Pancreas (tissue), 10 donors: ENCODE measurements at regions not wholly inside any gene's neighbourhood (a gene's known extent, or its start where the extent isn't known, plus 50 kb on each side); places are given as distances from the start of the nearest gene placed in this dataset.
A peak's percentile ranks its signal among the peaks of the same experiment; 100 is the strongest.

ENCODE experiments used
- ATAC-seq, 4 donors: fragments of 200-7000 bp; cut with Tn5 transposase; one replicate each; pipeline versions ENCODE4 v1.8.0 to v1.9.1; 2020; ENCODE audit warnings: mild to moderate bottlenecking in 4 of 4, moderate library complexity in 4 of 4
- DNase-seq, 6 donors: peaks; one replicate each; pipeline ENCODE4 v3.0.0-alpha.2; 2020
- FAIRE-seq: peaks from 2 replicates; lab custom pipeline; 2012; peaks lifted over from hg19 to GRCh38; lab: Jason Lieb, UNC
- H3K27ac ChIP-seq, 4 donors: fragments of 200-600 bp; sonication (generic); 1 replicate in 3 of 4; 2 replicates in 1 of 4; pipeline versions ENCODE4 v1.5.0 to v1.8.0; 2020
- H3K27me3 ChIP-seq, 4 donors: fragments of 200-600 bp; one replicate each; pipeline ENCODE4 v1.8.0; 2021
- H3K36me3 ChIP-seq, 3 donors: fragments of 200-600 bp; sonication (generic) in 1 of 3; one replicate each; pipeline versions ENCODE4 v1.5.0 to v1.8.0; 2020 to 2021
- H3K4me1 ChIP-seq, 3 donors: fragments of 200-600 bp; one replicate each; pipeline ENCODE4 v1.8.0; 2021
- H3K4me3 ChIP-seq, 4 donors: fragments of 200-600 bp; sonication (generic) in 2 of 4; one replicate each; pipeline versions ENCODE4 v1.5.0 to v1.8.0; 2020 to 2021
- H3K9me3 ChIP-seq, 4 donors: fragments of 200-600 bp; one replicate each; pipeline ENCODE4 v1.8.0; 2021
- WGBS, 2 donors: extraction: QIAGEN DNeasy Blood & Tissue Kit; methylation state at CpG; one replicate each; pipeline ENCODE4 v1.1.7; 2013; 5-methylcytosine and 5-hydroxymethylcytosine counted together
- intact Hi-C, 3 donors: fragments of 100-400 bp; cut with DNase I; formaldehyde crosslinking; loops; one replicate each; pipeline versions ENCODE4 v1.11.1 to v1.14.2; 2022
- TF ChIP-seq, protein P1 (sequence below), 4 donors: fragments of 200-600 bp; sonication (generic) in 3 of 4; IDR thresholded peaks; one replicate each; pipeline versions ENCODE4 v1.5.0 to v1.8.0; 2021; ENCODE audit warnings: antibody characterized with exemption in 4 of 4
- donor health status: healthy with polysubstance abuse.
- donor health status: DM: no; HTN: no; CAD: no; lungs with moderate emphysema.
- donor health status: DM: no; HTN: no; CAD: no.
- donor health status: control.
- donor health status: control.
- donor health status: Bipolar disorder and iron deficiency.
- donor health status: DM: yes; HTN: yes; CAD: no.
- donor health status: DM: no; HTN: no; CAD: no.
- donor health status: DM: no; HTN: no; CAD: no.
- donor health status: DM: yes; HTN: yes; CAD: no.

DNA sequence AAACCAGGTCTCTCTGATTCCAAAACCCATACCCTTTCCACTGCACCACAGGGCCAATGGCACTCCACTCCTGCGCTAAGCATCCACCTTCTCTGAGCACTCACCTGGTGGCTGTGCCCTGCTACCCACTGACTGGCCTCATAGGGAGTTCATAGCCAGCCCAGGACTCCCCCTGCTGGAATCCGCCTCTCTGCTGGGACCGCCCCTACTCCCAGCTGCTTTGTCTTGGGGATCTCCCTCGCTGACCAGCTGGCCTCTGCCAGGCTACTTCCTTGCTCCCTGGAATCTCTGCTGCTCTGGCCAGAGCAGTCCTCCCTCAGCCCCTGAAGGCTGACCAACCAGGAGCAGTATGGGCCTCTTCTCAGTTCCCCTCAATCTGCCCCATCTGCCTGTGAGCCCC lies 129.7 kb downstream of the FAXC start:
- Histone ChIP-seq H3K9me3 (no peaks in the 10 kb centered on the region), H3K27ac (no peak overlapping the region), H3K4me1 (no peaks in the 10 kb centered on the region), H3K27me3 (no peaks in the 10 kb centered on the region), H3K36me3 (no peaks in the 10 kb centered on the region), H3K4me3 (no peak overlapping the region)
- FAIRE-seq, result no peak
- 14 to 25% methylated on average over 4 of the region's 4 CpGs for whole genome bisulfite sequencing, 2 donors
- TF ChIP-seq, protein P1, sequence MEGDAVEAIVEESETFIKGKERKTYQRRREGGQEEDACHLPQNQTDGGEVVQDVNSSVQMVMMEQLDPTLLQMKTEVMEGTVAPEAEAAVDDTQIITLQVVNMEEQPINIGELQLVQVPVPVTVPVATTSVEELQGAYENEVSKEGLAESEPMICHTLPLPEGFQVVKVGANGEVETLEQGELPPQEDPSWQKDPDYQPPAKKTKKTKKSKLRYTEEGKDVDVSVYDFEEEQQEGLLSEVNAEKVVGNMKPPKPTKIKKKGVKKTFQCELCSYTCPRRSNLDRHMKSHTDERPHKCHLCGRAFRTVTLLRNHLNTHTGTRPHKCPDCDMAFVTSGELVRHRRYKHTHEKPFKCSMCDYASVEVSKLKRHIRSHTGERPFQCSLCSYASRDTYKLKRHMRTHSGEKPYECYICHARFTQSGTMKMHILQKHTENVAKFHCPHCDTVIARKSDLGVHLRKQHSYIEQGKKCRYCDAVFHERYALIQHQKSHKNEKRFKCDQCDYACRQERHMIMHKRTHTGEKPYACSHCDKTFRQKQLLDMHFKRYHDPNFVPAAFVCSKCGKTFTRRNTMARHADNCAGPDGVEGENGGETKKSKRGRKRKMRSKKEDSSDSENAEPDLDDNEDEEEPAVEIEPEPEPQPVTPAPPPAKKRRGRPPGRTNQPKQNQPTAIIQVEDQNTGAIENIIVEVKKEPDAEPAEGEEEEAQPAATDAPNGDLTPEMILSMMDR (IDR thresholded peaks at IDR 0.05), result no peak
- ATAC-seq, result peak in 3 of 4 donors; percentile 57 to 65 (median 61)
- intact Hi-C loops, result no loop called here
- peak in 1 of 6 donors; percentile 9 for DNase-seq

DNA sequence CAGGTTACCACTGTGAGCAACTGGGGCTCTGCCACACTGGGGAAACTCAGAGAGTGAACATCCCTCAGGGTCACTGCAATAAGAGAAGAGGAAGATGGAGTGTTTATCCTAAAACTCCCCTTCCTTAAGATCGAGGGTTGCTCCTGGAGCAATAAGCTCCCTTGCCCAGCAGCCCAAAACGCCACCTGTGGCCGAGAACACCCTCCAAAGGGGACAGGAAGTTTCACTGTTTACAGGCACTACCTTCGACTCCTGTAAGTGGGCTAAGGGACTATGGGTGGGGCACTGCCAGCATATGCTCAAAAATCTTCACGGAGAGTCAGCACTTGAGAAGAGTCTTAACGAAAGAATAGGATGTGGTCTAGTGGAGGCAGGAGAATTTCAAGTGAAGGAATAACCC lies 132.5 kb downstream of the FAXC start:
- TF ChIP-seq, protein P1 (IDR thresholded peaks at IDR 0.05), result no peak
- FAIRE-seq, result no peak
- ATAC-seq, result no peak
- no peak for DNase-seq
- H3K9me3 ChIP-seq, result no peaks in the 10 kb centered on the region
- H3K4me3 ChIP-seq, result no peak overlapping the region
- no peak overlapping the region for H3K27ac ChIP-seq
- H3K36me3 ChIP-seq, result no peaks in the 10 kb centered on the region
- intact Hi-C loops, result no loop called here
- H3K27me3 ChIP-seq, result peaks cover 0 to 4% (median 0%) of the 10 kb centered on the region in 4 donors
- WGBS, 2 donors, result 22 to 31% methylated on average over 6 of the region's 6 CpGs
- no peaks in the 10 kb centered on the region for H3K4me1 ChIP-seq

- intact Hi-C loops, result no loop called here
- TF ChIP-seq, protein P1 (IDR thresholded peaks at IDR 0.05), result no peak
- no peaks in the 10 kb centered on the region for H3K36me3 ChIP-seq
- DNase-seq (no peak), FAIRE-seq (no peak), ATAC-seq (no peak)
- H3K4me1 ChIP-seq, result no peaks in the 10 kb centered on the region
- 49 to 62% methylated on average over 2 of the region's 2 CpGs for WGBS, 2 donors
- no peaks in the 10 kb centered on the region for H3K9me3 ChIP-seq
- no peak overlapping the region for H3K27ac ChIP-seq
- H3K27me3 ChIP-seq, result no peaks in the 10 kb centered on the region
- H3K4me3 ChIP-seq, result no peak overlapping the region
Observed at GRCh38 chr6:99195986-99196655, 153.4 kb downstream of the FAXC start.

DNA sequence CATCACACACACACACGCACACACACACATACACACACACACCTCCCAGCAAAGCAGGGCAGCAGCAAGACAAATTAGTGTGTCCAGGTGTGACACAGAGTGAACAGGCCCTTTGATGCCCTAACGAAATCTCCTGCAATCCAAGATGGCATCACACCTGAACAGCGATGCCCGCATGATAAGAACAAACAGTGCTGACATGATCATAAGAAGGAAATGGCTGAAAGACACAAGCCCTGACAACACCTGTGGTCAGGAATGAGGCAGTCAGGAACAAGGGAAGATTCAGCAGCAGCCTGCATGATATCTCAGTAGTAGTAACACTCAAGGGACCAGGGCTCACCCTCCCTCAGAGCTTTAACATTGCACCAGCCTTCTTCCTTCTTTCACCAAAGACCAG lies 156.9 kb downstream of the FAXC start:
- Histone ChIP-seq H3K4me3 (no peak overlapping the region), H3K36me3 (no peaks in the 10 kb centered on the region), H3K27ac (no peak overlapping the region), H3K4me1 (no peaks in the 10 kb centered on the region), H3K9me3 (no peaks in the 10 kb centered on the region), H3K27me3 (no peaks in the 10 kb centered on the region)
- FAIRE-seq (no peak), ATAC-seq (no peak), DNase-seq (no peak)
- TF ChIP-seq, protein P1 (IDR thresholded peaks at IDR 0.05), result no peak
- intact Hi-C loops, result no loop called here
- WGBS, 2 donors, result 63 to 70% methylated on average over 4 of the region's 4 CpGs
